A549 (cell line): ENCODE measurements at regions not wholly inside any gene's neighbourhood (a gene's known extent, or its start where the extent isn't known, plus 50 kb on each side); places are given as distances from the start of the nearest gene placed in this dataset.

Source experiments
- BHLHE40 ChIP-seq: IDR thresholded peaks from 2 replicates; pipeline ENCODE4 v1.6.1; 2012; ENCODE audit warnings: low read depth, low read length, inconsistent platforms
- CBX2 ChIP-seq: fragments of 200-600 bp; sonication (generic); IDR thresholded peaks from 2 replicates; pipeline ENCODE4 v1.6.1; 2016; ENCODE audit warnings: low read depth, mild to moderate bottlenecking, borderline replicate concordance
- CHD2 ChIP-seq: fragments of 150-350 bp; IDR thresholded peaks from 2 replicates; pipeline ENCODE4 v1.6.1; 2014; ENCODE audit warnings: low read length; ENCODE audit not compliant: partially characterized antibody
- CHD4 ChIP-seq: fragments of 200-600 bp; sonication (generic); IDR thresholded peaks from 2 replicates; pipeline ENCODE4 v1.6.1; 2016; ENCODE audit warnings: antibody characterized with exemption, mild to moderate bottlenecking, borderline replicate concordance
- FOSB ChIP-seq: fragments of 250-450 bp; sonication (Bioruptor Pico); IDR thresholded peaks from 2 replicates; pipeline ENCODE4 v1.5.0; 2020; ENCODE audit warnings: mild to moderate bottlenecking, moderate library complexity
- FOSL2 ChIP-seq, 2 experiments: fragments of 450-650 bp in 1 of 2; fragments of >200 bp in 1 of 2; sonication (Bioruptor Twin) in 1 of 2; formaldehyde crosslinking; IDR thresholded peaks; 2 replicates each; pipeline versions ENCODE4 v1.5.0 to v1.6.1; 2016 to 2020; ENCODE audit warnings: mild to moderate bottlenecking in 1 of 2, moderate library complexity in 1 of 2
- FOXS1 ChIP-seq: fragments of 250-450 bp; sonication (Bioruptor Pico); IDR thresholded peaks from 2 replicates; pipeline ENCODE4 v1.5.0; 2020; ENCODE audit warnings: mild to moderate bottlenecking, moderate library complexity
- GATA3 ChIP-seq: IDR thresholded peaks from 2 replicates; pipeline ENCODE4 v1.6.1; 2012; ENCODE audit warnings: borderline replicate concordance
- HDAC2 ChIP-seq: fragments of 200-600 bp; sonication (generic); IDR thresholded peaks from 2 replicates; pipeline ENCODE4 v1.6.1; 2016
- HOXA7 ChIP-seq: fragments of 250-450 bp; sonication (Bioruptor Pico); IDR thresholded peaks from 2 replicates; pipeline ENCODE4 v1.5.0; 2020; ENCODE audit warnings: mild to moderate bottlenecking, moderate library complexity
- HOXB13 ChIP-seq: fragments of 250-450 bp; sonication (Bioruptor Pico); IDR thresholded peaks from 2 replicates; pipeline ENCODE4 v1.5.0; 2020; ENCODE audit warnings: low read depth, mild to moderate bottlenecking, moderate library complexity
- HOXB5 ChIP-seq: fragments of 250-450 bp; sonication (Bioruptor Pico); IDR thresholded peaks from 2 replicates; pipeline ENCODE4 v1.5.0; 2020; ENCODE audit warnings: mild to moderate bottlenecking, moderate library complexity
- JUN ChIP-seq, 2 experiments: fragments of >200 bp; sonication (Bioruptor Twin); formaldehyde crosslinking; IDR thresholded peaks; 2 replicates in 1 of 2; 3 replicates in 1 of 2; pipeline ENCODE4 v1.6.1; 2016 to 2017
- JUNB ChIP-seq: fragments of >200 bp; sonication (Bioruptor Twin); formaldehyde crosslinking; IDR thresholded peaks from 2 replicates; pipeline ENCODE4 v1.6.1; 2016
- KDM5A ChIP-seq: fragments of 200-600 bp; sonication (generic); IDR thresholded peaks from 2 replicates; pipeline ENCODE4 v1.6.1; 2016; ENCODE audit warnings: antibody characterized with exemption, mild to moderate bottlenecking
- MAFK ChIP-seq: fragments of 450-650 bp; IDR thresholded peaks from 2 replicates; pipeline ENCODE4 v1.6.1; 2014; ENCODE audit not compliant: partially characterized antibody
- MAZ ChIP-seq: fragments of 150-350 bp; IDR thresholded peaks from 2 replicates; pipeline ENCODE4 v1.6.1; 2014; ENCODE audit warnings: antibody characterized with exemption, low read depth, low read length, borderline replicate concordance
- MYC ChIP-seq: IDR thresholded peaks from 2 replicates; pipeline ENCODE4 v1.6.1; 2012; ENCODE audit warnings: mild to moderate bottlenecking, inconsistent platforms, low read length, improper control_type of control experiment, borderline replicate concordance
- NPAS2 ChIP-seq: fragments of 250-450 bp; sonication (Bioruptor Pico); IDR thresholded peaks from 2 replicates; pipeline ENCODE4 v1.8.0; 2022; ENCODE audit warnings: mild to moderate bottlenecking, moderate library complexity, borderline replicate concordance
- NR3C1 ChIP-seq: fragments of >200 bp; sonication (Bioruptor Twin); formaldehyde crosslinking; IDR thresholded peaks from 3 replicates; pipeline ENCODE4 v1.6.1; 2017
- POLR2A ChIP-seq: IDR thresholded peaks from 2 replicates; pipeline ENCODE4 v1.6.1; 2012; ENCODE audit warnings: mild to moderate bottlenecking, low read length
- RAD21 ChIP-seq, 2 experiments: fragments of >200 bp in 1 of 2; sonication (Bioruptor Twin) in 1 of 2; formaldehyde crosslinking in 1 of 2; IDR thresholded peaks in 1 of 2; conservative IDR thresholded peaks in 1 of 2; 2 replicates in 1 of 2; 3 replicates in 1 of 2; pipeline ENCODE4 v1.6.1; 2012 to 2018; ENCODE audit warnings: inconsistent platforms in 1 of 2
- RARB ChIP-seq: fragments of 250-450 bp; sonication (Bioruptor Pico); IDR thresholded peaks from 2 replicates; pipeline ENCODE4 v1.8.0; 2021; ENCODE audit warnings: mild to moderate bottlenecking, moderate library complexity
- RFX5 ChIP-seq: fragments of 450-650 bp; IDR thresholded peaks from 2 replicates; pipeline ENCODE4 v1.7.1; 2014; ENCODE audit warnings: antibody characterized with exemption, mild to moderate bottlenecking, moderate library complexity
- RNF2 ChIP-seq: fragments of 200-600 bp; sonication (generic); IDR thresholded peaks from 2 replicates; pipeline ENCODE4 v1.6.1; 2016; ENCODE audit warnings: low read depth, mild to moderate bottlenecking, antibody characterized with exemption, moderate library complexity, borderline replicate concordance
- TP53 ChIP-seq: fragments of 250-450 bp; sonication (Bioruptor Pico); IDR thresholded peaks from 2 replicates; pipeline ENCODE4 v1.5.0; 2021; ENCODE audit warnings: mild to moderate bottlenecking, moderate library complexity
- ZFP36 ChIP-seq: fragments of 450-650 bp; IDR thresholded peaks from 2 replicates; pipeline ENCODE4 v1.6.1; 2014; ENCODE audit warnings: borderline replicate concordance; ENCODE audit not compliant: partially characterized antibody
- ZSCAN20 ChIP-seq: fragments of 250-450 bp; sonication (Bioruptor Pico); IDR thresholded peaks from 2 replicates; pipeline ENCODE4 v1.8.0; 2022; ENCODE audit warnings: mild to moderate bottlenecking, moderate library complexity
- TF ChIP-seq, protein P1 (sequence below): fragments of 150-350 bp; IDR thresholded peaks from 2 replicates; pipeline ENCODE4 v1.6.1; 2014; ENCODE audit warnings: low read depth, mild to moderate bottlenecking, low read length
- TF ChIP-seq, protein P2 (sequence below): fragments of >200 bp; sonication (Bioruptor Twin); formaldehyde crosslinking; IDR thresholded peaks from 3 replicates; pipeline ENCODE4 v1.6.1; 2016
- TF ChIP-seq, protein P3 (sequence below): fragments of 250-450 bp; sonication (Bioruptor Pico); IDR thresholded peaks from 2 replicates; pipeline ENCODE4 v1.5.0; 2020; ENCODE audit warnings: low read depth, mild to moderate bottlenecking, moderate library complexity
- TF ChIP-seq, protein P4 (sequence below): fragments of >200 bp; sonication (Bioruptor Twin); formaldehyde crosslinking; IDR thresholded peaks from 2 replicates; pipeline ENCODE4 v1.6.1; 2016
- TF ChIP-seq, protein P5 (sequence below): fragments of 450-650 bp; IDR thresholded peaks from 2 replicates; pipeline ENCODE4 v1.6.1; 2014; ENCODE audit warnings: antibody characterized with exemption
- TF ChIP-seq, protein P6 (sequence below): fragments of 250-450 bp; sonication (Bioruptor Pico); IDR thresholded peaks from 2 replicates; pipeline ENCODE4 v1.5.0; 2021; ENCODE audit warnings: mild to moderate bottlenecking, moderate library complexity, borderline replicate concordance
- TF ChIP-seq, protein P7 (sequence below): fragments of >200 bp; sonication (Bioruptor Twin); formaldehyde crosslinking; IDR thresholded peaks from 3 replicates; pipeline ENCODE4 v1.5.1; 2016

DNA sequence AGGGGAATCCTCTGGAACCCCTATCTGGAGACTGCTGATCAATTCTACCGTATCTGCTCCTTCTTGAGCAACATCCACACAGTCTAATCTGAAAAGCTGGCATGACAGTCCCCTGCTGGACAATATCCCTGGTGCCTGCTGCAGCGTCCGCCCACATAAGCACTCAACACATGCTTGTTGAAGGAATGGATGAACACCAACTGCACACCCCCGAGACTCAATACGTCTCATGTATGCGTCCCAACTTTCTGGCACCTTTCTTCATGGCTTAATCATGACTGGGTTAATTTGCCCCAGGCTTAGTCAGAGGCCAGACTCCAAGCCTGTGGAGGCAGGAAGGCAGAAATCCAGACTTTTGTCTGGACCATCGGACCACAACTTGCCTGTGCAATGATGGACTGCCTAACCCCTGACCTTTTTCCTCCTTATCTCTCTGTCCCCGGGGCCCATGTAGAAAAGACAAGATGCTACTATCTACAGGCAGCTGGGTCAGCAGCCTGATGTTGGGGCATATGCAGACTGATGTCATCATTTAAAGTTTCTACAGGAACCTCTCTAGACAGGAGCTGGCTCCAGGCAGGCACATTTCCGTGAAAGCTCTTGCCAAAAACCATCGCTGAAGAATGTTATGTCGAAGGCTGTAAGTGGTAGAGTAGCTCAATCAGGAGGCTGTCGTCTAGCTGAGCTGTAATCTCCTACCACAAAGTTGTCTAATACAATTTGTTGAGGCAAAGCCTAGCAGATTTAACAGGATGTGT lies 114.1 kb upstream of the TPM1 start (continued):
- TF ChIP-seq, protein P1, sequence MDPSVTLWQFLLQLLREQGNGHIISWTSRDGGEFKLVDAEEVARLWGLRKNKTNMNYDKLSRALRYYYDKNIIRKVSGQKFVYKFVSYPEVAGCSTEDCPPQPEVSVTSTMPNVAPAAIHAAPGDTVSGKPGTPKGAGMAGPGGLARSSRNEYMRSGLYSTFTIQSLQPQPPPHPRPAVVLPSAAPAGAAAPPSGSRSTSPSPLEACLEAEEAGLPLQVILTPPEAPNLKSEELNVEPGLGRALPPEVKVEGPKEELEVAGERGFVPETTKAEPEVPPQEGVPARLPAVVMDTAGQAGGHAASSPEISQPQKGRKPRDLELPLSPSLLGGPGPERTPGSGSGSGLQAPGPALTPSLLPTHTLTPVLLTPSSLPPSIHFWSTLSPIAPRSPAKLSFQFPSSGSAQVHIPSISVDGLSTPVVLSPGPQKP = no peak
- TF ChIP-seq JUNB (peak; percentile 60; the same call in 1 of the 2 replicates), NR3C1 (no peak), MAFK (peak; percentile 36), RAD21 (conservative IDR thresholded peaks at IDR 0.05 in 1 of 2, IDR thresholded peaks at IDR 0.05 in 1 of 2) (peak; percentile 61 to 65), GATA3 (peak; percentile 87), CHD2 (no peak), RFX5 (no peak), POLR2A (no peak), NPAS2 (CRISPR knock-in tag) (no peak), CBX2 (no peak), BHLHE40 (no peak), HOXB13 (CRISPR knock-in tag) (no peak), MYC (no peak), MAZ (no peak), ZSCAN20 (CRISPR knock-in tag) (no peak), CHD4 (no peak), JUN (IDR thresholded peaks at IDR 0.05) (peak in 1 of 2 experiments; percentile 47; a peak in 1 of 5 replicates), KDM5A (no peak), FOSL2 (IDR thresholded peaks at IDR 0.05) (no peak), FOSL2 (CRISPR knock-in tag; IDR thresholded peaks at IDR 0.05) (peak; percentile 77), HOXA7 (CRISPR knock-in tag) (no peak), FOSB (CRISPR knock-in tag) (no peak), RARB (CRISPR knock-in tag) (no peak; the same call in 1 of the 2 replicates), HOXB5 (CRISPR knock-in tag) (no peak), HDAC2 (no peak), ZFP36 (no peak), TP53 (CRISPR knock-in tag) (no peak), FOXS1 (CRISPR knock-in tag) (no peak), RNF2 (no peak)
- TF ChIP-seq, protein P2, sequence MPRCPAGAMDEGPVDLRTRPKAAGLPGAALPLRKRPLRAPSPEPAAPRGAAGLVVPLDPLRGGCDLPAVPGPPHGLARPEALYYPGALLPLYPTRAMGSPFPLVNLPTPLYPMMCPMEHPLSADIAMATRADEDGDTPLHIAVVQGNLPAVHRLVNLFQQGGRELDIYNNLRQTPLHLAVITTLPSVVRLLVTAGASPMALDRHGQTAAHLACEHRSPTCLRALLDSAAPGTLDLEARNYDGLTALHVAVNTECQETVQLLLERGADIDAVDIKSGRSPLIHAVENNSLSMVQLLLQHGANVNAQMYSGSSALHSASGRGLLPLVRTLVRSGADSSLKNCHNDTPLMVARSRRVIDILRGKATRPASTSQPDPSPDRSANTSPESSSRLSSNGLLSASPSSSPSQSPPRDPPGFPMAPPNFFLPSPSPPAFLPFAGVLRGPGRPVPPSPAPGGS = 0 out of 3 replicates have a peak, but pooled peaks have one; percentile 37
- TF ChIP-seq, protein P3, sequence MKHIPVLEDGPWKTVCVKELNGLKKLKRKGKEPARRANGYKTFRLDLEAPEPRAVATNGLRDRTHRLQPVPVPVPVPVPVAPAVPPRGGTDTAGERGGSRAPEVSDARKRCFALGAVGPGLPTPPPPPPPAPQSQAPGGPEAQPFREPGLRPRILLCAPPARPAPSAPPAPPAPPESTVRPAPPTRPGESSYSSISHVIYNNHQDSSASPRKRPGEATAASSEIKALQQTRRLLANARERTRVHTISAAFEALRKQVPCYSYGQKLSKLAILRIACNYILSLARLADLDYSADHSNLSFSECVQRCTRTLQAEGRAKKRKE (CRISPR knock-in tag) = no peak
- TF ChIP-seq, protein P4, sequence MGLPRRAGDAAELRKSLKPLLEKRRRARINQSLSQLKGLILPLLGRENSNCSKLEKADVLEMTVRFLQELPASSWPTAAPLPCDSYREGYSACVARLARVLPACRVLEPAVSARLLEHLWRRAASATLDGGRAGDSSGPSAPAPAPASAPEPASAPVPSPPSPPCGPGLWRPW = 0 out of 2 replicates have a peak, but pooled peaks have one; percentile 4
- TF ChIP-seq, protein P5, sequence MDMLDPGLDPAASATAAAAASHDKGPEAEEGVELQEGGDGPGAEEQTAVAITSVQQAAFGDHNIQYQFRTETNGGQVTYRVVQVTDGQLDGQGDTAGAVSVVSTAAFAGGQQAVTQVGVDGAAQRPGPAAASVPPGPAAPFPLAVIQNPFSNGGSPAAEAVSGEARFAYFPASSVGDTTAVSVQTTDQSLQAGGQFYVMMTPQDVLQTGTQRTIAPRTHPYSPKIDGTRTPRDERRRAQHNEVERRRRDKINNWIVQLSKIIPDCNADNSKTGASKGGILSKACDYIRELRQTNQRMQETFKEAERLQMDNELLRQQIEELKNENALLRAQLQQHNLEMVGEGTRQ = no peak
- TF ChIP-seq, protein P6, sequence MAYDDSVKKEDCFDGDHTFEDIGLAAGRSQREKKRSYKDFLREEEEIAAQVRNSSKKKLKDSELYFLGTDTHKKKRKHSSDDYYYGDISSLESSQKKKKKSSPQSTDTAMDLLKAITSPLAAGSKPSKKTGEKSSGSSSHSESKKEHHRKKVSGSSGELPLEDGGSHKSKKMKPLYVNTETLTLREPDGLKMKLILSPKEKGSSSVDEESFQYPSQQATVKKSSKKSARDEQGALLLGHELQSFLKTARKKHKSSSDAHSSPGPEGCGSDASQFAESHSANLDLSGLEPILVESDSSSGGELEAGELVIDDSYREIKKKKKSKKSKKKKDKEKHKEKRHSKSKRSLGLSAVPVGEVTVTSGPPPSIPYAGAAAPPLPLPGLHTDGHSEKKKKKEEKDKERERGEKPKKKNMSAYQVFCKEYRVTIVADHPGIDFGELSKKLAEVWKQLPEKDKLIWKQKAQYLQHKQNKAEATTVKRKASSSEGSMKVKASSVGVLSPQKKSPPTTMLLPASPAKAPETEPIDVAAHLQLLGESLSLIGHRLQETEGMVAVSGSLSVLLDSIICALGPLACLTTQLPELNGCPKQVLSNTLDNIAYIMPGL = no peak
- TF ChIP-seq, protein P7, sequence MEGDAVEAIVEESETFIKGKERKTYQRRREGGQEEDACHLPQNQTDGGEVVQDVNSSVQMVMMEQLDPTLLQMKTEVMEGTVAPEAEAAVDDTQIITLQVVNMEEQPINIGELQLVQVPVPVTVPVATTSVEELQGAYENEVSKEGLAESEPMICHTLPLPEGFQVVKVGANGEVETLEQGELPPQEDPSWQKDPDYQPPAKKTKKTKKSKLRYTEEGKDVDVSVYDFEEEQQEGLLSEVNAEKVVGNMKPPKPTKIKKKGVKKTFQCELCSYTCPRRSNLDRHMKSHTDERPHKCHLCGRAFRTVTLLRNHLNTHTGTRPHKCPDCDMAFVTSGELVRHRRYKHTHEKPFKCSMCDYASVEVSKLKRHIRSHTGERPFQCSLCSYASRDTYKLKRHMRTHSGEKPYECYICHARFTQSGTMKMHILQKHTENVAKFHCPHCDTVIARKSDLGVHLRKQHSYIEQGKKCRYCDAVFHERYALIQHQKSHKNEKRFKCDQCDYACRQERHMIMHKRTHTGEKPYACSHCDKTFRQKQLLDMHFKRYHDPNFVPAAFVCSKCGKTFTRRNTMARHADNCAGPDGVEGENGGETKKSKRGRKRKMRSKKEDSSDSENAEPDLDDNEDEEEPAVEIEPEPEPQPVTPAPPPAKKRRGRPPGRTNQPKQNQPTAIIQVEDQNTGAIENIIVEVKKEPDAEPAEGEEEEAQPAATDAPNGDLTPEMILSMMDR = peak; percentile 49; the same call in 2 of the 3 replicates
